Inflammatory macrophage (primary cell): ENCODE measurements at regions not wholly inside any gene's neighbourhood (a gene's known extent, or its start where the extent isn't known, plus 50 kb on each side); places are given as distances from the start of the nearest gene placed in this dataset.

Source experiments
- DNase-seq, 2 donors: peaks; one replicate each; pipeline ENCODE4 v3.0.0-alpha.2; 2020 to 2022

DNA sequence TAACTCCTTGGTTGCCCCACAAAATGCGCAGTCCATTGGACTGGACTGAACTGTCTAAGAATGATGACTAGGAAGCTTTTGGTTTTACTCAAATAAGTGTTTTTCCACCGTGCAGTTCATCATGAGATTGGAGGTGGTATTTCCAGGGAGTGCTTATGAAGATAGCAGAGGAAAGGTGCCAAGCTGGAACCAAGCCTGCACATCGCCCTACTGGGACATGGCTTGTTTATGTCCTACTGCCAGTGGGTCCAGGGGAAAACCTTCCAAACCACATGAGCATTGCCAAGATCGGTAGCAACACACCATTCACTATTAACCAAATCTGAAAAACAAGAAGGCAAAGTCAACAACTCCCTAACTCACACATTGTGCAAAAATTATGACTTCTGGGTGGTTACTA is 54.7 kb upstream of the DSCAM start:
- DNase-seq, result no peak

DNA sequence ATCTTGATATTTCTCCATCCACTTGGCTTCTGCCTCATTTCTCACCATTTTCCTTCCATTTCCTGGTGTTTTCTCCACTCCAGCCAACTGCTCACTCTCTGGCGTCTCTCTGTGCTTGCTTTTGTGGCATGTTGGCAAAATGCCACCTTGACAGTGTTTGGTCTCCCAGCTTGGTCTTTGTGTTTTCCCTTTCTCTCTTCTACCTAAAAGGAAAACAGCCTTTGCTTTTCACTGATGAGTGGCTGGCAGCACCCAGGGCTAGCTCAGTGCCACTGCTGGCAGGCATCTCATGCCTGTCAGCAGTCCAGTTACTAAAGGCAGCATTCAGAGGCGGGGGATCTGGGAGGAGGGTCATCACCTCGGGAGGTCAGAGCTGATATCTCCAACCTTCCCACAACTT is 55.3 kb upstream of the DSCAM start:
- DNase-seq, result no peak

DNA sequence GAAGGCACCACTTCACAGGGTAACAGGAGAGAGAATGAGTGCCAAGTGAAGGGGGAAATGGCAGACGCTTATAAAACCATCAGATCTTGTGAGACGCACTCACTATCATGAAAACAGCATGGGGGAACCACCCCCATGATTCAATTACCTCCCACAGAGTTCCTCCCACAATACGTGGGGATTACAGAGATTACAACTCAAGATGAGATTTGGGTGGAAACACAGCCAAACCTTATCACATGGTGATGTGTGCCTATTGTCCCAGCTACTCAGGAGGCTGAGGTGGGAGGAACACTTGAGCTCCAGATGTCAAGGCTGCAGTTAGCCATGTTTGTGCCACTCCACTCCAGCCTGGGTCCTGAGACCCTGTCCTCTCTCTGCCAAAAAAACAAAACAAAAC is 56.0 kb upstream of the DSCAM start:
- DNase-seq, result no peak

DNA sequence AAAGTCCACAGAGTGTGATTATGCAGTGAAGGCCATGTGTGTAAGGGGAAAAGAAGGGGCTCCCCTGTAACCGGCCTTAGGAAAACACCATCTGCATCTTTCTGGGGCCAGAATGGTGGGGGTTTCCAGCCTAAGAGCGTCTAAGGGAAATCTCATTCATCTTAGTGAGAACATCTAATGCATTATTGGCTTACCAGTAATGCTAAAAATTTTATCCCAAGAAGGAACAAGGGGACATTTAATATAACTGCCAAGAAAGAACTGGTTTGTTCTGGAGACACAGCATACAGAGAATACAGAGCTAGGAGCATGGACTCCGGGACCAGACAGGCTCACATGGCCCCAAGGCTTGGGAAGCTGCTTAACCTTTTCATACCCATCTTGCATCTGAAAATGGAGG is 58.3 kb upstream of the DSCAM start:
- DNase-seq, result no peak

DNA sequence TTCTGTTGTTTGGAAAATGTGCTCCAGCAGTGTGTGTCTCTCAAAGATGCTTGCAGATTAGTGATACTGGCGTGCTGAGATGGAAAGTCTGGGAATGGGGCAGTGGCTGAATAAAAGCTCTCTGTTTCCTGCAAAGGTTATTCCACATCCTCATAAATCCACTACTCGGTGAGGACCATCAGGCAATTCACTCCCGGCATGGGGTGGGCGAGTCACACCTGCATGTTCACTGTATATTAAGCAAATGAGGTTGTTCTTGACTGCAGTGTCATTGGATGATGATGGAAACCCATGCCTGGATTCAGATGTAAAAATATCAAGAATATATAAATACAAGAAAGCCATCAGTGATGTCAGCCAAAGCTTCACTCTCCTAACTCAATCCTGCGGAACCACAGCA is 65.4 kb upstream of the DSCAM start:
- no peak for DNase-seq

DNA sequence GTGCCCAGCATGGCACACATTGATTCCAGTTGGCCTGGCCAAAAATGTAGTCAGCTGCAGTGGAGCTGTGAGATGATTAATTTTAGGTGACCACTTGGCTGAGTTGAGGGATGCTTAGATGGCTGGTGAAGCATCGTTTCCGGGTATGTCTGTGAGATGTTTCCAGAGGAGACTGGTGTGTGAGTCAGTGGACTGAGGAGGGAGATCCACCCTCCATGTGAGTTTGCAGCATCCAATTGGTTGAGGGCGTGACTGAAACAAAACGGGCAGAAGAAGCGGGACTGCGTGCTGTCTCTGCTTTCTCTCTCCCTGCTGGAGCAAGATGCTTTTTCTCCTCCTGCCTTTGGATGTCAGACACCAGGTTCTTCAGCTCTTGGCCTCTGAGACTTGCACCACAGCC is 68.2 kb upstream of the DSCAM start:
- no peak for DNase-seq

DNA sequence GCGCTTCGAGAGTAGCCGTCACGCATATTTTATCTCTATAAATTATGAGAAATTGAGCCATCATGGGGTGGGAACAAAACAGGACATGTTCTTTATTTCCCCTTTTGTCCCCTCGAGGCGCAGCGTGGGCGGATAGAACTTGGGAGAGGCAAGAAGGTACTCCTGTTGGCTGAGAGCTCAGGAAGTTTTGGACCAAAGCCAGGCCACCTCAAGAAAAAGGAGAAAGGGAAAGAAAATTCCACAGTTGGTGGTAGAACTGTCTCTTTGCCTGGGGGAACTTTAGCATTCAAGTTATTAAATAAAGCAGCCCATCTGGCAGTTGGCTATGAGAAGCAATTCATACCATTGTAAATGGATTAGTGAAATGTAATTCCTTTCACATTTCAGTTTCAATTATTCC is 76.4 kb upstream of the DSCAM start:
- no peak for DNase-seq

DNA sequence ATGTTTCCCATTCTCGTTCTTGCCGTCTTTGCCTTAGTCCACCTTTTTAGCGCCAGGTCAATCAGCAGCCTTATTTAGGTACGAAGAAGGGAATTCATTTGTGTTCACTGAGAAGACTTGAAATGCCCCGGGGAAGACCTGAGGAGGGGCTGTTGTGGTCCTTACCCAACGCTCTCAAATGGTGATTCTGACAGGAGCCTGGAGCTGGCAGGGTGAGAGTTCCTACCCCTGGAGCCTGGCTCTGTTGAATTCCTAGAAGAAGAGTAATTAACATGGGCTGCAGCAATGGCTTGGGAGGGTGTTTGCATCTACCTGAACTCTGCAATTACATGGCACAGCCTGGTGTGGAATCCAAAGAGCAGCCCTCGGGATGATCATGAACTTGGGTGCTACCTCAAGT is 76.9 kb upstream of the DSCAM start:
- DNase-seq, result no peak

DNA sequence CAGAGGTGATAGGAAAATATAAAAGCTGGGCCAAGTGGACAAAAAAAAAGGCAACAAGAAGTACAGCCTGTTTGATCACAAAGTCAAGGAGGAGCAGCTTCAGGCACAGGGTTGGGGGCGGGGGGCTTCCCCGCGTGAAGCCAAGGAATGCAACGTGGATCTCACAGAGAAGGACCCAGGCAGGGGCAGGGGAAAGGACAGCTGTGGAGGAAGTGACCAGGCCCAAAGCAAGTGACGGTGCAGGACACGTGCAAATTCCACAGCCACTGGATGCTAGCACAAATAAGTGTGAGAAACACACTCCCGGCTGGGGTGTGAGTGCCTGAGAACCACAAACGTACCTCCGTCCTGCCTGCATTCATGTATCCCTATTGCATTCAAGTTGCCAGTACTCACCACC is 77.7 kb upstream of the DSCAM start:
- DNase-seq, result no peak

DNA sequence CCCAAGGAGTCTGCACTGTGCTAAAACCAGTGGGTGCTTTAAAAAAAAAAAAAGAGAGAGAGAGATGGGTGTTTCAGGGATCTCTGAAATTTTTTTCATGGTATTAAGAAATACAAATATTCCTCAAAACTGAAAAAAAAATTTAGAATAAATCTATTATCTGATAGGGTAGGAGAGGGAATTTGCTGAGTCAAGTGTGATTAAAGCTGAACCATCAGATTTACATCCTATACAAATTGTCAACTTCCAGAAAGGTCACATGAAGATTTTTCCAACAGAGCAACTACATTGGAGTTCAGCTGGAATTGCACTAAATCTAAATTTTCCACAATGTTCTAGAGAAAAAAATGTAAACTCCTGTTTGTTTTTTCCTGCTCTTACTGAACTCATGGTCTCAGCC is 79.3 kb upstream of the DSCAM start:
- DNase-seq, result no peak

DNA sequence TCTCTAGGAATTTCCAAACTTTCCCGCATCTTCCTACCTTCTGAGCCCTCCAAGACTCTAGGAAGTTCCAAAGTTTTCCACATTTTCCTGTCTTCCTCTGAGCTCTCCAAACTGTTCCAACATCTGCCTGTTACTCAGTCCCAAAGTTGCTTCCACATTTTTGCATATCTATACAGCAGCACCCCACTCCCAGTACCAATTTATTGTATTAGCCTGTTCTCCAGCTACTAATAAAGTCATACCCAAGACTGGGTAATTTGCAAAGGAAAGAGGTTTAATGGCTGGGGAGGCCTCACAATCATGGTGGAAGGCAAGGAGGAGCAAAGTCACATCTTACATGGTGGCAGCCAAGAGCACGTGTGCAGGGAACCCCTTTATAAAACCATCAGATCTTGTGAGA is 82.9 kb upstream of the DSCAM start:
- no peak for DNase-seq

DNA sequence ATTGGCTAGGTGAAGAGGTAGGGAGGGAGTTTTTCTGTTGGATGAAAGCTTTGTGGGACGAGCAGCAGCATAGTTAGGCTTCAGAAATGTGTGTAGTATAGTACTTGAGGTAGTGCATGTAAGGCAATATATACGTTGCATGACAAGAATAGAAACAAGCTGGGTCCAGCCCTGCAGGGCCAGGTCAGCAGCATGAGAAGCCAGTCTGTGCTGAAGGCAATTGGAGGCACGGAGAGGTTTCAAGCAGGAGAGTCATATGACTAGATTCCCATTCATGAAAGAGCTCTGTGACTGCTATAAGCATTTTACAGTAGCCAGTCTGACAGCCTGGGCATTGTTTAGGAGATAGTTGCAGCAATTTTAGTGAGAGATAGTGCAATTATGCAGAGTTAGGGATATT is 84.2 kb upstream of the DSCAM start:
- DNase-seq, result no peak

DNA sequence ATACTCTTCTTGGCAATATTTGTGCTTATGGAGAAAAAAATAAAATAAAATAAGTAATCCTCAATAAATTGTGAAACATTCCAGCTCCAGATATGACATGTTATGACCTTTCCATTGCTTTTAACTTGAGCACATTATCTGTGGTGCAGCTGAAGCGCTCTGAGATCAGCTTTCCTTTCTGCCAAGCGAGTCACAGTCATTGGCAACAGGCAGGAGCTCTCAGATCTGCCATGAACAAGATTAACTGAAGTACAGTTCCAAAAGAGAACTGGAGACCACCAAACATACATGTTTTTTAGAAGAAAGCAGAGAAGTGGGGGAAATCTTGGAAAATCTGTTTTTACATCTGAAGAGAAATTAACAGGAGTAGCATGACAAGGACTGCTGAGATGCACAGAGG is 89.2 kb upstream of the DSCAM start:
- no peak for DNase-seq

DNA sequence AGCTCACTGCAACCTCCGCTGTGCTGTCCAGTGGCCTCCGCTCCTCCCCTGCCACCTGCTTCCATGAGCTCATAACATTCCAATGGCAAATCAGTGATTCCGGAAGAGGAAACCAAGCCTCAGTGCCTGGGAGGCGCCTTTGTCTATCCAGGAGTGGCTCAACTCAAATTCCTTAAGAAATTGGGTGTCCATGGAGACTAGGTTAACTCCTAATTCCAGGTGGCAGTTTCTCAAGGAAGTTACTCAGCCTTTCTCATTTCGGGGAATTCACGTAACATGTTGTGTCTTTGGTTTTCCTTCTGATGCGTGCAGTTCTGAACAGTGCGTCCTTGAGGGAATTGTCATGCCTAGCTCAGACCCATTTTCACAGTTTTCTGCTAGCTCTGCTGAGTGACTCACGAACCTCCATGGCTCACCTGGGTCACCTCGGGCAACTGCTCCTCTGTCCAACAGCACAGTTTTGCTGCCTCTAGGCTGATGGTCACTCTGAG is 89.9 kb upstream of the DSCAM start:
- no peak for DNase-seq

DNA sequence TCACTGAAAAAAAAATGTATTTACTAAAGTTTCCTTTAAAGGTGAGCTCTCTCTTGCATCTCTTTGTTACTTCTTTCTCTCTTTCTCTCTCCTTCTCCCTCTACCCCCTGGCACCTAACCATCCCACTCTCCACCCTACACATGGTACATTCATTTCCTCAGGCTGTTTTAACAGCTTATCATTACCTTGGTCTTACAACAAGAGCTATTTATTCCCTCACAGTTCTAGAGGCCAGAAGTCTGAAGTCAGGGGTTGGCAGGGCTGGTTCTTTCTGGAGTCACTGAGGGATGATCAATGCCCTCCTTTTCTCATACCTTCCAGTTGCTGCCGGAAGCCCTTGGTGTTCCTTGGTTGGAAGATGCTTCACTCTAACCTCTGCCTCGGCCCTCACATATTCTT is 91.1 kb upstream of the DSCAM start:
- no peak for DNase-seq

DNA sequence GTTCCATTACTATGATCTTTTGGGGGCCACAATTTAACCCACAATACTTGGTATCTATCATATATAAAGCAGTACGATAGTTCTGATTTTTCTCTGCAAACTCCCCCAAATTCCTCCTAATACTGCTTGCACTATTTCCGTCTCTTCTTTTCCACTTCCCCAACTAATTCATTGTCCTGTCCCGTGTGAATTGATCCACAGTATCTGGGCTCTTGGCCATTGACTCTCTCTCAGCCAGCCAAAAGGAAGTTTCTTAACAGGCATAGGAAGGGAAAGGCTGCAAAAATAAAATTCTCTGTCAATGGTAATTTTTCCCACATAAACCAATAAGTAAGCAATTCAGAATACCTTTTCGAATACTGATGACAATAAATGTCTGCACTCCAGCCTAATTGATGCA is 91.7 kb upstream of the DSCAM start:
- no peak for DNase-seq

DNA sequence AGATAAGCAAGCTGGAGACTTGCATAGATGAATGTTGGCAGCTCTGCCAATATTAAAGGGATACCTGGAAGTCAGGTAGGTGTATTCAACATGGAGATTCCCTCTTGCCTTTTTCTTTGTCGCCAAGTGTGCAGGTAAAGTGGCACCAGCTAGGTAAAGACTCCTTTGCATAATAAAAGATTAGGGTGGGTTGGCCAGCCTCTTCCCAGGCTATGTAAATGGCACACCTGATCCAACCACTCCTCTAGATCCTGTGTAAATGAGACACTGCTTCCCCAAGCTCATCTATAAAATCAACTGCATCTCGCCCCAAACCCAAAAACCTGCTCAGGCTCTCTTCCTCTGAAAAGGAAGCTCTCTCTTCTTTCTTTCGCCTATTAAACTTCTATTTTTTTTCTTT is 100.8 kb upstream of the DSCAM start:
- DNase-seq, result no peak

DNA sequence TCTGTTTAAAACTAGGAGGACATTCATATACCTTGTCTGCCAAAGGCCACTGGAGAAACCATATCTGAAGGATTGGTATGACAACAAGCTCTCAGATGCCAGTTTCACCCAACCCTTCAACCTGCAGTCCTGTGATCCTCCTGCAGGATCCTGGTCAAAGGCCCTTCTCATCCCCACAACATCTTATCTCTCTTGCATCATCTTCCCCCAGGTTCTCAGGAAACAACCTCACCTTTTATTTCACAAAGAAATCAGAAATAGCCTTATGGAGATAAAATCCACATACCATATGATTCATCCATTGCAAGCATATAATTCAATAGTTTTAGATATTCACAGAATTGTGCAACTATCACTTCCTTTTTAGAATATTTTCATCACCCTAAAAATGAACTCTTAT is 104.0 kb upstream of the DSCAM start:
- no peak for DNase-seq

DNA sequence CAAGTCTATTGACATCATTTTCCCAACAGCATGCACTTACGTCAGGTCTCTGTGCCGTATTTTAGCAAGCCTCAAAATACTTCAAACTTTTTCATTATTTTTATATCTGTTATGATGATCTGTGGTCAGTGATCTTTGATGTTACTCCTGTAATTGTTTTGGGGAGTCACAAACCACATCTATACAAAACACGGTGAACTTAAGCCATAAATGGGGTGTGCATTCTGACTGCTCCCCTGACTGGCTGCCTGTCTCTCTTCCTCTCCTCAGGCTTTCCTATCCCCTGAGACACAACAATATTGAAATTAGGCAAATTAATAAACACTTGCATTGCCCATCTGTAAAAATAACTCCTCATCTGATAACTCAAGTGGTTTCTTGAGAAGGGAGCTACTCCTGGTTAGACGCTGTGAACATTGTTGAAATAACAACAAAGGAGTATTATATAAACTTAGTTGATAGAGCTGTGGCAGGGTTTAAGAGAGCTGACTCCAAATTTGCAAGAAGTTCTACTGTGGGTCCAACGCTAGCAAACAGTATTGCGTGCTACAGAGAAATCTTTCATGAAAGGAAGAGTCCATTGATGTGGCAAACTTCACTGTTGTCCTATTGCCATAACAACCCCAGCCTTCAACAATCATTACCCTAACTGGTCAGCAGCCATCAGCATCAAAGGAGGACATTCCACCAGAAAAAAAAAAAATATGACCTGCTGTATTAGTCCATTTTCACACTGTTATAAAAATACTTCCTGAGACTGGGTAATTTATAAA is 105.8 kb upstream of the DSCAM start:
- no peak for DNase-seq

DNA sequence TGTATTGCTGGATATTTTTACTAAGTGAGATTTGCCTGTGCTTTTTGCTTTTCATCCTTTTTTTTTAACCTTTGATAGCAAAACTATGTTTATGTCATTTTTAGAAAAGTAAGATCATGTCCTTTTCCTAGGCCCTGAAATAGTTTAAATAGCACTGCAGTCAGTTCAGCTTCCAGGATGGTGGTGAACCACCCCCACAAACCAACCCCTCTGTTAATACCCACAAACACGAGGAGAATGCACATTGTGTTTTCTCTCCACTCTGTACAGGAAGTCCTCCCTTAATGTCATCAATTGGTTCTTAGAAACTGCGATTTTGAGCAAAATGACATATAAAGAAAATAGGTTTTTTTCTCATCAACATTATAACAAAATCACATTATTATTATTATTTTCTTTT is 117.7 kb upstream of the DSCAM start:
- no peak for DNase-seq

DNA sequence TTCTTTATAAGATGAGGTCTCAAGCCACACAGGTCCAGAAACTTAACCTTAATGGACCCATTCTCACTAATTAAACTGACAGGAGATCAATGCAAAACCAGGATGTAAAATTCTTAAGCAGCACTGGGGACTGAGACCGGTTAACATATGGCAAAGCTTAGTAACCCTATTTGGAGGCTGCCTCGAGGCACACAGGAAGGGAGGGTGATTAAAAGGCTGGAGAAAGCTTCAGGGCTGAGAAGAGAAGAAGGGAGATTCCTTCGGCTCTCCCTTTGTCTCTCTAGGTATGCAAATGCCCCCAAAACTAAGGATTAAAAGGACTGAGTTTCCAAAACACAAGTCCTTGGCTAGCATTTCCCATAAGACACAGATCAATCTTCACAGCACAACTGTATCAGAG is 120.8 kb upstream of the DSCAM start:
- no peak for DNase-seq

DNA sequence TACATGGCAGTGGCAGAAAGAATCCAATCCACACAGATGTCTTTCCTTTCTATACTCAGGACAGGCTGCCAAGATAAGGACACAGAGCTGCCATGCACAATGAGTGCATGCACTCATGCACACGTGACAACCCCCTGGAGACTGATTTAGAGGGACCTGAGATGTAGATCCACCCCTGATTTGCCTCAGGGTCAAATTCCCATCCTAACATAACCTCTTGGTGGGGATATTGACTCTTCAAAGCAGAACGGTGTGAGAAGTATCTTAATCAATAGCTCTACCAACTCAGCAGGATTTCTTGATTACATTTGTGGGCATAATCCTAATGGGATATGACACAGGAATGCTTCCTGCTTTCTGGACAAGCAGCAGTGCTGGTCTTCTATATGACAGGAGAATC is 125.2 kb upstream of the DSCAM start:
- no peak for DNase-seq

DNA sequence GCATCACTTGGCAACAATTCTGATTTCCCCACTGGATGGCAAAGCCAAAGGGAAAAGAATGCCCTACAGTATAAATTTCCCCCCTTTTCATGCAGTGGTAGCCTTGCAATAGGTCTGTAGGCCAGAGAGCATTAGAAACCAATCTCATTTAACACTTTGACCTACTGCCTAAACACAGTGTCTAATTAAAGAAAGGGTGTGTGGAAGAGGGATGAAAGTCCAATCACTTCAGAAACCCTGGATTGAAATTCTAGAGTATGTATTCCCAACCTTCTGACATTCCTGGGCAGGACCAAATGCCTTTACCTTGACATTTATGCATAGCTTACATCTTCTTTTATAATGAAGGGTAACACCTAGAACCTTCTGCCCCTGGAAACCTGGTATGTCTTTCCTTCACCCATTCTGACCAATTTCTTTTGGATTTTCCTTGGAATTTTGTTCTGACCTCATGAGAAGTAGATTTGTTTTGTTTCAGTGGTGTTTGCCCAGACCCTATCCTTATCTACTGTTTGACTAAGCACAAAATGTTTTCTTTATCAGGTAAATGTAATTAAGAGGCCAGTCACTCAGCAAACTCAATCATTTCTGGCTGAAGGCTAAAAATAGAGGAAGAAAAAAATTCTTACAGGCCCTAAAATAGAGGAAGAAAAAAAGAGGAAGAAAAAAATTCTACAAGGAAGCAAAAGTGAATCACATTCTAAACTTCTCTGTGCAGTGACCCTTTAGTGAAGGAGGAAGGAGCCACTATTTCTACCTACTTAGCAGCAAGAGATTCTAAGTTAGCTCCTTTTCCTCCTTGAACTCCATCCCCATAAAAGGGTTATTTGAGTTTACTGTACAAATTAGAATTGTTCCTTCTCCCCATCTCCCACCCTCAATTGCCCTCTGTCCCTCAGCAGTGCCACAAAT is 129.5 kb upstream of the DSCAM start:
- peak; percentile 55 to 82 for DNase-seq

DNA sequence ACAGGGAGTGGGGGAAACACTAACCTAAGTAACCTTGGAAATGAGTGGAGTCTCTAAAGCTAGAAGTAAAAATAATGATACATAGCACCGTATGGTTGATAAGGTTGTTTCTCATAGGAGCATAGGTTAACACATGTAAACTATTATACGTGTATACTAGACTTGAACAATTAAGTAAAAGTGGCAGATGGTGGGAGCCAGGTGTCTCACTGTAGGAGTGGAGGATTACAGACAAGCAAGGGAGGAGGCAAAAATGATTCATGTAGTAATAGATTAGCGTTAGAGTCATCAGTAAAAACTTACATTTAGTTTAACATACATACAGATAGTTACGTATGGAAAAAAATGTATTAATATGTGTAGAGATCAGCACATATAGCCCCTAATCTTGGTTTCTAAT is 138.4 kb upstream of the DSCAM start:
- DNase-seq, result no peak
